HG02943 (cell line): ENCODE measurements at regions not wholly inside any gene's neighbourhood (a gene's known extent, or its start where the extent isn't known, plus 50 kb on each side); places are given as distances from the start of the nearest gene placed in this dataset.
"Not testable (repeated sequence)": the region's sequence is repeated elsewhere in the genome, so short reads cannot be mapped to it uniquely, and the experiment has no call there.

Experiments used
- ATAC-seq: cut with Tn5 transposase; IDR thresholded peaks from one replicate; pipeline ENCODE4 v1.9.1; 2021; ENCODE audit warnings: mild to moderate bottlenecking, low read depth, moderate library complexity; ENCODE audit not compliant: unreplicated experiment

- ATAC-seq: no peak
Measured at GRCh38 chr1:87965193-87965592, 636.5 kb downstream of the LMO4 start.

GRCh38 chr1:87968197-87968955 is 639.7 kb downstream of the LMO4 start:
- ATAC-seq: no peak

GRCh38 chr1:87969040-87969439 is 640.4 kb downstream of the LMO4 start:
- ATAC-seq: no peak

GRCh38 chr1:87972811-87973210 is 644.1 kb downstream of the LMO4 start:
- ATAC-seq: no peak

GRCh38 chr1:87973896-87974295 is 645.2 kb downstream of the LMO4 start:
- no peak for ATAC-seq

- no peak for ATAC-seq
Measured at GRCh38 chr1:87976316-87976715, 647.6 kb downstream of the LMO4 start.

GRCh38 chr1:87977145-87977544 is 648.5 kb downstream of the LMO4 start:
- no peak for ATAC-seq

GRCh38 chr1:87979079-87979478 is 650.4 kb downstream of the LMO4 start:
- ATAC-seq: no peak

- ATAC-seq: no peak
Measured at GRCh38 chr1:87980494-87980893, 651.8 kb downstream of the LMO4 start.

GRCh38 chr1:87981386-87981785 is 652.7 kb downstream of the LMO4 start:
- no peak for ATAC-seq

GRCh38 chr1:87981810-87982209 is 653.1 kb downstream of the LMO4 start:
- no peak for ATAC-seq

GRCh38 chr1:87983841-87984240 is 655.2 kb downstream of the LMO4 start:
- ATAC-seq: no peak

GRCh38 chr1:87985071-87985470 is 656.4 kb downstream of the LMO4 start:
- ATAC-seq: no peak

- no peak for ATAC-seq
Measured at GRCh38 chr1:87986130-87986866, 657.6 kb downstream of the LMO4 start.

- ATAC-seq: no peak
Measured at GRCh38 chr1:87989346-87989745, 660.7 kb downstream of the LMO4 start.

GRCh38 chr1:87992536-87992935 is 663.9 kb downstream of the LMO4 start:
- ATAC-seq: not testable (repeated sequence)

GRCh38 chr1:87993051-87993450 is 664.4 kb downstream of the LMO4 start:
- ATAC-seq: no peak

- ATAC-seq: no peak
Measured at GRCh38 chr1:87999852-88000251, 671.2 kb downstream of the LMO4 start.

GRCh38 chr1:88001460-88001859 is 672.8 kb downstream of the LMO4 start:
- ATAC-seq: no peak

GRCh38 chr1:88003255-88003654 is 674.6 kb downstream of the LMO4 start:
- ATAC-seq: no peak

GRCh38 chr1:88009916-88010315 is 674.2 kb upstream of the PKN2 start:
- ATAC-seq: no peak

- no peak for ATAC-seq
Measured at GRCh38 chr1:88013485-88013884, 670.6 kb upstream of the PKN2 start.
